ENCODE measurements at regions not wholly inside any gene's neighbourhood (a gene's known extent, or its start where the extent isn't known, plus 50 kb on each side); places are given as distances from the start of the nearest gene placed in this dataset.

DNA sequence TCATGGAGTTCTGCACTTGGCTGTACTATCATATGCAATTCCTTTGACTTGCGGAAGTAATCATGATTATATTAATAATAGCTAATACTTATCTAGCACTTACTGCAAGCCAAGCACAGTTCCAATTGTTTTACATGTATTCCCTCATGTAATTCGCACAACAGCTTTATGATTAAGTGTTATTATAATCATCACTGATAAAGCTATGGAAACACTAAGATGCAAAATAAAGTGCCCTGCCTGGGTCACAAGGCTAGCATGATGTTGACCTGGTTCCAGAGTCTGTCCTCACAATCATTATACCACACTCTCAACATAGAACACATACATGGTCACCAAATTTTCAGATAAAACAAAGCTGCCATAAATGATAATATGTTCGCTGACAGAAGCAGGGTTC, 234.6 kb downstream of the FMR1NB start:
- Histone ChIP-seq H3K9me3 (ENCODE audit: low read length) (no peaks in the 10 kb centered on the region), H2AFZ (ENCODE audit: low read length) (no peak overlapping the region), H3K79me2 (ENCODE audit: insufficient read depth, low read length) (no peaks in the 10 kb centered on the region), H3K4me2 (ENCODE audit: low read length) (no peak overlapping the region), H3K36me3 (ENCODE audit: insufficient read depth, low read length) (no peaks in the 10 kb centered on the region), H3K27ac (ENCODE audit: low read depth, low read length, poor library complexity, severe bottlenecking) (no peak overlapping the region), H3K9me2 (ENCODE audit: low read depth, low read length) (no peaks in the 10 kb centered on the region), H3F3A (ENCODE audit: insufficient read depth, low read length) (no peaks in the 10 kb centered on the region), H4K20me1 (ENCODE audit: insufficient read depth, low read length) (no peaks in the 10 kb centered on the region), H3K9ac (ENCODE audit: low read length) (no peak overlapping the region), H3K4me1 (ENCODE audit: insufficient read depth, low read length, severe bottlenecking) (no peaks in the 10 kb centered on the region), H3K27me3 (ENCODE audit: insufficient read depth, low read length) (no peaks in the 10 kb centered on the region), H3K4me3 (ENCODE audit: low read depth, low read length, poor library complexity, severe bottlenecking) (no peak overlapping the region)
- TF ChIP-seq EZH2 (IDR thresholded peaks at IDR 0.05; ENCODE audit: borderline replicate concordance, low read length) (no peak), CTCF (IDR thresholded peaks at IDR 0.05; ENCODE audit: low read length) (no peak)

GRCh38 chrX:148223361-148223760, 242.2 kb downstream of the FMR1NB start:
- Histone ChIP-seq H3K4me3 (ENCODE audit: low read depth, low read length, poor library complexity, severe bottlenecking) (no peak overlapping the region), H3K27ac (ENCODE audit: low read depth, low read length, poor library complexity, severe bottlenecking) (no peak overlapping the region), H3K36me3 (ENCODE audit: insufficient read depth, low read length) (no peaks in the 10 kb centered on the region), H3K9me2 (ENCODE audit: low read depth, low read length) (no peaks in the 10 kb centered on the region), H3K4me1 (ENCODE audit: insufficient read depth, low read length, severe bottlenecking) (no peaks in the 10 kb centered on the region), H2AFZ (ENCODE audit: low read length) (no peak overlapping the region), H3K79me2 (ENCODE audit: insufficient read depth, low read length) (no peaks in the 10 kb centered on the region), H3K27me3 (ENCODE audit: insufficient read depth, low read length) (no peaks in the 10 kb centered on the region), H4K20me1 (ENCODE audit: insufficient read depth, low read length) (no peaks in the 10 kb centered on the region), H3K9ac (ENCODE audit: low read length) (no peak overlapping the region), H3K9me3 (ENCODE audit: low read length) (no peaks in the 10 kb centered on the region), H3K4me2 (ENCODE audit: low read length) (no peak overlapping the region), H3F3A (ENCODE audit: insufficient read depth, low read length) (no peaks in the 10 kb centered on the region)
- no peak for TF ChIP-seq EZH2 (IDR thresholded peaks at IDR 0.05; ENCODE audit: borderline replicate concordance, low read length)
- TF ChIP-seq CTCF (IDR thresholded peaks at IDR 0.05; ENCODE audit: low read length): no peak

GRCh38 chrX:148228521-148228920, 247.4 kb downstream of the FMR1NB start:
- Histone ChIP-seq H3K79me2 (ENCODE audit: insufficient read depth, low read length) (no peaks in the 10 kb centered on the region), H3K4me3 (ENCODE audit: low read depth, low read length, poor library complexity, severe bottlenecking) (no peak overlapping the region), H2AFZ (ENCODE audit: low read length) (no peak overlapping the region), H3K27me3 (ENCODE audit: insufficient read depth, low read length) (no peaks in the 10 kb centered on the region), H3K9ac (ENCODE audit: low read length) (no peak overlapping the region), H3K4me1 (ENCODE audit: insufficient read depth, low read length, severe bottlenecking) (no peaks in the 10 kb centered on the region), H3K27ac (ENCODE audit: low read depth, low read length, poor library complexity, severe bottlenecking) (no peak overlapping the region), H3K36me3 (ENCODE audit: insufficient read depth, low read length) (no peaks in the 10 kb centered on the region), H3K4me2 (ENCODE audit: low read length) (no peak overlapping the region), H3F3A (ENCODE audit: insufficient read depth, low read length) (no peaks in the 10 kb centered on the region), H4K20me1 (ENCODE audit: insufficient read depth, low read length) (no peaks in the 10 kb centered on the region), H3K9me2 (ENCODE audit: low read depth, low read length) (no peaks in the 10 kb centered on the region), H3K9me3 (ENCODE audit: low read length) (no peaks in the 10 kb centered on the region)
- TF ChIP-seq CTCF (IDR thresholded peaks at IDR 0.05; ENCODE audit: low read length) (no peak), EZH2 (IDR thresholded peaks at IDR 0.05; ENCODE audit: borderline replicate concordance, low read length) (no peak)

Measured in OCI-LY1 (cell line).